Colonic mucosa (tissue), 4 donors: ENCODE measurements at regions not wholly inside any gene's neighbourhood (a gene's known extent, or its start where the extent isn't known, plus 50 kb on each side); places are given as distances from the start of the nearest gene placed in this dataset.
A peak's percentile ranks its signal among the peaks of the same experiment; 100 is the strongest.

Source experiments
- DNase-seq: peaks from one replicate; pipeline ENCODE4 v3.0.0-alpha.2; 2020
- H3K27ac ChIP-seq: fragments of 200-600 bp; one replicate; pipeline ENCODE4 v1.8.0; 2021
- H3K27me3 ChIP-seq: fragments of 200-600 bp; one replicate; pipeline ENCODE4 v1.8.0; 2021
- H3K36me3 ChIP-seq: fragments of 200-600 bp; one replicate; pipeline ENCODE4 v1.8.0; 2021
- H3K4me1 ChIP-seq: fragments of 200-600 bp; one replicate; pipeline ENCODE4 v1.8.0; 2021; ENCODE audit warnings: mild to moderate bottlenecking
- H3K4me3 ChIP-seq: fragments of 200-600 bp; one replicate; pipeline ENCODE4 v1.8.0; 2021
- H3K9ac ChIP-seq, 2 donors: one replicate each; pipeline ENCODE4 v1.7.0; 2013; ENCODE audit warnings: control low read depth in 2 of 2, low read depth in 2 of 2, low read length in 2 of 2
- H3K9me3 ChIP-seq: fragments of 200-600 bp; one replicate; pipeline ENCODE4 v1.8.0; 2021
- intact Hi-C: fragments of 100-400 bp; cut with DNase I; formaldehyde crosslinking; loops from one replicate; pipeline ENCODE4 v1.14.1; 2022
- TF ChIP-seq, protein P1 (sequence below): fragments of 200-600 bp; IDR thresholded peaks from one replicate; pipeline ENCODE4 v1.8.0; 2022; ENCODE audit warnings: antibody characterized with exemption, mild to moderate bottlenecking
- donor health status: healthy.
- donor health status: DM: no; HTN: no; CAD: no.
- donor health status: DM: no; HTN: no; CAD: no.

DNA sequence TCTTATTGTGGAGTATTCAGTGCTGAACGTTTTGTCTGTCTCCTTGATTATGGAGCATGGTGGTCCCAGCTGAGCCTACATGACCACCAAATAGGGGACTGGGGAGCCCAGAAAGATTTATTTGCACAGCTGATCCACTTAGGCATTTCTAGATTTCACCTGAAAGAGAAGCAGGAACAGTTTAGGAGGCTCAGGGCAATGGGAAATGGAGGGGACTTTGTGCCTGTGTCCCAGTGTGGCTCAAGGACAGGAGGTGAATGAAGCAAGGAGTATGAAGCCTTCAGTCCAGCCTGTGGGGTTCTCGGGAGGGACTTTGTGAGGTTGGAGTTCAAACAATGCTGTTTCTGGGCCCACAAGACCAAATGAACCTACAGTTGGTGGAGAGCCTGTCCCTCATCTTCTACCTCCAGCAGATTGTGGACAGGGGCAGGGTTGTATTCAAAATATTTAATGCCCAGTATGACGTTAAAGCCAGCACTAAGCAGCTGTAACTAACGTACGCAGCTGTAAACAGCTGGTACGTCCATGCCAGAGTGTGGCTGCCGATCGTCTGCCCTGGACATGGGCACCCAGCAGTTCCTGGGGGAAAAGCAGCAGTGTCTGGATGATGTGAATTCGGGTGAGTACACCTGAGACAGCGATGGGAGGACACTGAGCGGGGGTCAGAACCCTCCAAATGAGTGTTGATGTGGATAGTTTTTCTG, 164.9 kb upstream of the RAB4A start:
- H3K27me3 ChIP-seq = no peaks in the 10 kb centered on the region
- H3K4me1 ChIP-seq = no peaks in the 10 kb centered on the region
- no peak overlapping the region for H3K9ac ChIP-seq
- DNase-seq = no peak
- TF ChIP-seq, protein P1, sequence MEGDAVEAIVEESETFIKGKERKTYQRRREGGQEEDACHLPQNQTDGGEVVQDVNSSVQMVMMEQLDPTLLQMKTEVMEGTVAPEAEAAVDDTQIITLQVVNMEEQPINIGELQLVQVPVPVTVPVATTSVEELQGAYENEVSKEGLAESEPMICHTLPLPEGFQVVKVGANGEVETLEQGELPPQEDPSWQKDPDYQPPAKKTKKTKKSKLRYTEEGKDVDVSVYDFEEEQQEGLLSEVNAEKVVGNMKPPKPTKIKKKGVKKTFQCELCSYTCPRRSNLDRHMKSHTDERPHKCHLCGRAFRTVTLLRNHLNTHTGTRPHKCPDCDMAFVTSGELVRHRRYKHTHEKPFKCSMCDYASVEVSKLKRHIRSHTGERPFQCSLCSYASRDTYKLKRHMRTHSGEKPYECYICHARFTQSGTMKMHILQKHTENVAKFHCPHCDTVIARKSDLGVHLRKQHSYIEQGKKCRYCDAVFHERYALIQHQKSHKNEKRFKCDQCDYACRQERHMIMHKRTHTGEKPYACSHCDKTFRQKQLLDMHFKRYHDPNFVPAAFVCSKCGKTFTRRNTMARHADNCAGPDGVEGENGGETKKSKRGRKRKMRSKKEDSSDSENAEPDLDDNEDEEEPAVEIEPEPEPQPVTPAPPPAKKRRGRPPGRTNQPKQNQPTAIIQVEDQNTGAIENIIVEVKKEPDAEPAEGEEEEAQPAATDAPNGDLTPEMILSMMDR = no peak
- H3K9me3 ChIP-seq = no peaks in the 10 kb centered on the region
- intact Hi-C loops = no loop called here
- no peak overlapping the region for H3K27ac ChIP-seq
- no peak overlapping the region for H3K4me3 ChIP-seq
- no peaks in the 10 kb centered on the region for H3K36me3 ChIP-seq

- no peaks in the 10 kb centered on the region for H3K4me1 ChIP-seq
Observed at GRCh38 chr1:229106526-229107125, 164.3 kb upstream of the RAB4A start.

GRCh38 chr1:229107304-229107815, 163.6 kb upstream of the RAB4A start:
- intact Hi-C loops = no loop called here
- H3K27me3 ChIP-seq = no peaks in the 10 kb centered on the region
- no peak for DNase-seq

More at GRCh38 chr1:229106526-229107125, 164.3 kb upstream of the RAB4A start:
- Histone ChIP-seq H3K9me3 (no peaks in the 10 kb centered on the region), H3K9ac (no peak overlapping the region), H3K27me3 (no peaks in the 10 kb centered on the region), H3K4me3 (no peak overlapping the region), H3K36me3 (no peaks in the 10 kb centered on the region), H3K27ac (no peak overlapping the region)
- intact Hi-C loops = no loop called here
- DNase-seq = no peak
- TF ChIP-seq, protein P1 = no peak

DNA sequence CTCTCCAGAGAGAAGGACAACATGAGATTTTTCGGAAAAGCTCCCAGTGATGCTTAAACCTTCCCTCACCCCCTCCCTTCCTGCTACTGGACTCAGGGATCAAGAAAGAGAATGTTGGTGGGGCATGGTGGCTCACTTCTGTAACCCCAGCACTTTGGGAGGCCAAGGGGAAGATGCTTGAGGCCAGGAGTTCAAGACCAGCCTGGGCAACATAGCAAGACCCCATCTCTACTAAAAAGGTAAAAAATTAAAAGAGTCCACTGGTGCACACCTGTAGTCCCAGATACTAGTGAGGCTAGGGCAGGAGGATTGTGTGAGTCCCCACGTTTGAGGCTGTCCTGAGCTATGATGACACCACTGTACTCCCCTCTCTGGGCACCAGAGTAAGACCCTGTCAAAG, 162.9 kb upstream of the RAB4A start:
- Histone ChIP-seq H3K4me3 (no peak overlapping the region), H3K27me3 (no peaks in the 10 kb centered on the region), H3K9me3 (no peaks in the 10 kb centered on the region), H3K36me3 (no peaks in the 10 kb centered on the region), H3K4me1 (no peaks in the 10 kb centered on the region), H3K9ac (no peak overlapping the region), H3K27ac (no peak overlapping the region)
- no peak for DNase-seq
- TF ChIP-seq, protein P1 = no peak
- intact Hi-C loops = no loop called here

More at GRCh38 chr1:229107304-229107815, 163.6 kb upstream of the RAB4A start:
- TF ChIP-seq, protein P1 = no peak
- Histone ChIP-seq H3K9ac (no peak overlapping the region), H3K4me1 (no peaks in the 10 kb centered on the region), H3K9me3 (no peaks in the 10 kb centered on the region), H3K27ac (no peak overlapping the region), H3K36me3 (no peaks in the 10 kb centered on the region), H3K4me3 (no peak overlapping the region)

- Histone ChIP-seq H3K27me3 (no peaks in the 10 kb centered on the region), H3K4me3 (no peak overlapping the region), H3K4me1 (no peaks in the 10 kb centered on the region), H3K9me3 (no peaks in the 10 kb centered on the region), H3K9ac (peak overlapping the region; percentile 35 to 42), H3K27ac (peak overlapping the region; percentile 36), H3K36me3 (no peaks in the 10 kb centered on the region)
- TF ChIP-seq, protein P1 = no peak
- intact Hi-C loops = no loop called here
- DNase-seq = peak; percentile 68
Observed at GRCh38 chr1:229108598-229109201, 162.2 kb upstream of the RAB4A start.
